ENCODE measurements at regions not wholly inside any gene's neighbourhood (a gene's known extent, or its start where the extent isn't known, plus 50 kb on each side); places are given as distances from the start of the nearest gene placed in this dataset.
"Not testable (repeated sequence)": the region's sequence is repeated elsewhere in the genome, so short reads cannot be mapped to it uniquely, and the experiment has no call there.

GRCh38 chr3:197618408-197618807 is 62.6 kb upstream of the BDH1 start:
- H3K36me3 ChIP-seq, result peaks cover 0 to 67% (median 10%) of the 10 kb centered on the region in 3 donors
- H3K4me1 ChIP-seq; H3K4me3 ChIP-seq; H3K27ac ChIP-seq; intact Hi-C loops (cut with DNase I); H3K9me3 ChIP-seq; DNase-seq; ATAC-seq; H3K27me3 ChIP-seq; FAIRE-seq: not testable (repeated sequence)
- WGBS, 2 donors, result 92 to 94% methylated on average over 3 to 5 of the region's 5 CpGs

GRCh38 chr3:197615430-197615829 is 59.7 kb upstream of the BDH1 start:
- Histone ChIP-seq H3K27ac (no peak overlapping the region), H3K36me3 (peaks cover 0 to 83% (median 11%) of the 10 kb centered on the region in 3 donors), H3K9me3 (no peaks in the 10 kb centered on the region), H3K4me3 (no peak overlapping the region), H3K27me3 (no peaks in the 10 kb centered on the region), H3K4me1 (no peaks in the 10 kb centered on the region)
- ATAC-seq, result no peak
- intact Hi-C loops (cut with DNase I), result no loop called here
- no peak for DNase-seq
- WGBS, 2 donors, result 95 to 97% methylated on average over 3 of the region's 3 CpGs
- TF ChIP-seq CTCF (IDR thresholded peaks at IDR 0.05), result no peak
- FAIRE-seq, result no peak

GRCh38 chr3:197614134-197614533 is 58.4 kb upstream of the BDH1 start:
- ATAC-seq; FAIRE-seq; H3K9me3 ChIP-seq; DNase-seq; intact Hi-C loops (cut with DNase I); H3K27me3 ChIP-seq; H3K27ac ChIP-seq; H3K4me1 ChIP-seq; H3K4me3 ChIP-seq: not testable (repeated sequence)
- peaks cover 0 to 70% (median 11%) of the 10 kb centered on the region in 3 donors for H3K36me3 ChIP-seq
- 87 to 88% methylated on average over 3 of the region's 3 CpGs for WGBS, 2 donors

GRCh38 chr3:197613199-197613598 is 57.4 kb upstream of the BDH1 start:
- H3K36me3 ChIP-seq, result peaks cover 0 to 70% (median 11%) of the 10 kb centered on the region in 3 donors
- DNase-seq (no peak), FAIRE-seq (no peak), ATAC-seq (no peak)
- no peak for TF ChIP-seq CTCF (IDR thresholded peaks at IDR 0.05)
- H3K4me3 ChIP-seq, result no peak overlapping the region
- WGBS, 2 donors, result 93 to 98% methylated on average over 6 of the region's 6 CpGs
- no peaks in the 10 kb centered on the region for H3K4me1 ChIP-seq
- no peak overlapping the region for H3K27ac ChIP-seq
- H3K9me3 ChIP-seq, result no peaks in the 10 kb centered on the region
- intact Hi-C loops (cut with DNase I), result no loop called here
- no peaks in the 10 kb centered on the region for H3K27me3 ChIP-seq

GRCh38 chr3:197611255-197611654 is 55.5 kb upstream of the BDH1 start:
- no peak for DNase-seq
- intact Hi-C loops (cut with DNase I), result no loop called here
- no peak for ATAC-seq
- Histone ChIP-seq H3K4me1 (no peaks in the 10 kb centered on the region), H3K4me3 (no peak overlapping the region), H3K9me3 (no peaks in the 10 kb centered on the region), H3K27ac (no peak overlapping the region), H3K27me3 (no peaks in the 10 kb centered on the region), H3K36me3 (peaks cover 0 to 67% (median 14%) of the 10 kb centered on the region in 3 donors)
- FAIRE-seq, result no peak
- WGBS, 2 donors, result 93 to 97% methylated on average over 2 of the region's 2 CpGs
- TF ChIP-seq CTCF (IDR thresholded peaks at IDR 0.05), result no peak

- ATAC-seq (no peak), DNase-seq (no peak), FAIRE-seq (no peak)
- H3K4me3 ChIP-seq, result no peak overlapping the region
- H3K4me1 ChIP-seq, result no peaks in the 10 kb centered on the region
- H3K36me3 ChIP-seq, result peaks cover 0 to 21% (median 9%) of the 10 kb centered on the region in 3 donors
- H3K27ac ChIP-seq, result no peak overlapping the region
- TF ChIP-seq CTCF (IDR thresholded peaks at IDR 0.05), result no peak
- 95 to 96% methylated on average over 3 of the region's 3 CpGs for WGBS, 2 donors
- no peaks in the 10 kb centered on the region for H3K27me3 ChIP-seq
- intact Hi-C loops (cut with DNase I), result no loop called here
- H3K9me3 ChIP-seq, result no peaks in the 10 kb centered on the region
These were observed 50.7 kb upstream of the BDH1 start for GRCh38 chr3:197606468-197606867.

Measured in pancreas (tissue), 10 donors.